D341Med (cell line): ENCODE measurements at regions not wholly inside any gene's neighbourhood (a gene's known extent, or its start where the extent isn't known, plus 50 kb on each side); places are given as distances from the start of the nearest gene placed in this dataset.

Experiments used
- DNase-seq: peaks from one replicate; pipeline ENCODE4 v3.0.0; 2012; ENCODE audit warnings: low spot score

- no peak for DNase-seq
Measured at GRCh38 chr12:30019366-30020140, 235.8 kb upstream of the TMTC1 start.

- no peak for DNase-seq
Measured at GRCh38 chr12:30016540-30017055, 232.9 kb upstream of the TMTC1 start.

GRCh38 chr12:30015631-30016337, 232.0 kb upstream of the TMTC1 start:
- no peak for DNase-seq

GRCh38 chr12:30014991-30015390, 231.2 kb upstream of the TMTC1 start:
- no peak for DNase-seq

GRCh38 chr12:30012816-30013450, 229.2 kb upstream of the TMTC1 start:
- DNase-seq = no peak

GRCh38 chr12:30010071-30011052, 226.6 kb upstream of the TMTC1 start:
- no peak for DNase-seq

- no peak for DNase-seq
Measured at GRCh38 chr12:30006021-30006420, 222.3 kb upstream of the TMTC1 start.

- DNase-seq = no peak
Measured at GRCh38 chr12:30003321-30003720, 219.6 kb upstream of the TMTC1 start.

GRCh38 chr12:30002677-30003076, 218.9 kb upstream of the TMTC1 start:
- DNase-seq = no peak

GRCh38 chr12:30000401-30000800, 216.7 kb upstream of the TMTC1 start:
- no peak for DNase-seq

GRCh38 chr12:29996993-29997392, 213.3 kb upstream of the TMTC1 start:
- no peak for DNase-seq

GRCh38 chr12:29992366-29992765, 208.6 kb upstream of the TMTC1 start:
- no peak for DNase-seq

- DNase-seq = no peak
Measured at GRCh38 chr12:29991924-29992323, 208.2 kb upstream of the TMTC1 start.

- DNase-seq = no peak
Measured at GRCh38 chr12:29990971-29991370, 207.2 kb upstream of the TMTC1 start.

GRCh38 chr12:29983851-29984250, 200.1 kb upstream of the TMTC1 start:
- DNase-seq = no peak

GRCh38 chr12:29980304-29980703, 196.6 kb upstream of the TMTC1 start:
- no peak for DNase-seq

- DNase-seq = no peak
Measured at GRCh38 chr12:29971446-29971845, 187.7 kb upstream of the TMTC1 start.

- no peak for DNase-seq
Measured at GRCh38 chr12:29970501-29970900, 186.8 kb upstream of the TMTC1 start.

GRCh38 chr12:29962276-29963035, 178.7 kb upstream of the TMTC1 start:
- no peak for DNase-seq

GRCh38 chr12:29961231-29961630, 177.5 kb upstream of the TMTC1 start:
- no peak for DNase-seq

GRCh38 chr12:29960122-29960521, 176.4 kb upstream of the TMTC1 start:
- no peak for DNase-seq
